Upper lobe of left lung (tissue), 6 donors: ENCODE measurements at regions not wholly inside any gene's neighbourhood (a gene's known extent, or its start where the extent isn't known, plus 50 kb on each side); places are given as distances from the start of the nearest gene placed in this dataset.

Experiments
- ATAC-seq, 2 donors: fragments of 200-7000 bp; cut with Tn5 transposase; one replicate each; pipeline ENCODE4 v1.9.1; 2022; ENCODE audit warnings: mild to moderate bottlenecking in 2 of 2, moderate library complexity in 2 of 2; ENCODE audit not compliant: low FRiP score in 2 of 2
- DNase-seq, 2 donors: peaks; one replicate each; pipeline ENCODE4 v3.0.0-alpha.2; 2019 to 2020
- H3K27ac ChIP-seq, 4 donors: fragments of 200-600 bp; sonication (generic); one replicate each; pipeline ENCODE4 v1.5.1; 2016 to 2019
- H3K27me3 ChIP-seq, 4 donors: fragments of 200-600 bp; sonication (generic); one replicate each; pipeline ENCODE4 v1.5.1; 2017 to 2019
- H3K36me3 ChIP-seq, 4 donors: fragments of 200-600 bp; sonication (generic); one replicate each; pipeline ENCODE4 v1.5.1; 2016 to 2019
- H3K4me1 ChIP-seq, 4 donors: fragments of 200-600 bp; sonication (generic); one replicate each; pipeline ENCODE4 v1.5.1; 2018 to 2019
- H3K4me3 ChIP-seq, 4 donors: fragments of 200-600 bp; sonication (generic); one replicate each; pipeline ENCODE4 v1.5.1; 2017 to 2019; ENCODE audit warnings: mild to moderate bottlenecking in 2 of 4, moderate library complexity in 1 of 4
- H3K9me3 ChIP-seq, 4 donors: fragments of 200-600 bp; sonication (generic); one replicate each; pipeline ENCODE4 v1.5.1; 2018 to 2019
- CTCF ChIP-seq, 6 experiments: fragments of 450-650 bp in 4 of 6; fragments of 200-600 bp in 2 of 6; sonication (generic) in 2 of 6; IDR thresholded peaks; one replicate each; pipeline ENCODE4 v1.5.1; 2016 to 2019; ENCODE audit warnings: antibody characterized with exemption in 6 of 6
- EP300 ChIP-seq, 4 donors: sonication (generic); formaldehyde crosslinking; IDR thresholded peaks; one replicate each; pipeline ENCODE4 v1.5.1; 2017; ENCODE audit warnings: antibody characterized with exemption in 4 of 4, control low read depth in 2 of 4
- POLR2A ChIP-seq, 4 donors: fragments of 450-650 bp; IDR thresholded peaks; one replicate each; pipeline ENCODE4 v1.5.1; 2016 to 2017; ENCODE audit warnings: antibody characterized with exemption in 4 of 4, mild to moderate bottlenecking in 2 of 4
- POLR2AphosphoS5 ChIP-seq, 2 donors: sonication (generic); formaldehyde crosslinking; IDR thresholded peaks; one replicate each; pipeline ENCODE4 v1.5.1; 2017; ENCODE audit warnings: antibody characterized with exemption in 2 of 2
- WGBS, 2 donors: methylation state at CpG; one replicate each; pipeline ENCODE4 v1.1.5; 2017 to 2018; 5-methylcytosine and 5-hydroxymethylcytosine counted together
- donor health status: DM: no; HTN: no; CAD: no; lungs with moderate emphysema.
- donor health status: DM: no; HTN: yes; CAD: no; lungs with severe emphysema.

GRCh38 chr6:15776458-15776980 is 113.7 kb upstream of the DTNBP1 start:
- TF ChIP-seq POLR2A (IDR thresholded peaks at IDR 0.05), result no peak
- TF ChIP-seq CTCF (IDR thresholded peaks at IDR 0.05), result no peak
- TF ChIP-seq EP300 (IDR thresholded peaks at IDR 0.05), result no peak
- TF ChIP-seq POLR2AphosphoS5 (IDR thresholded peaks at IDR 0.05), result no peak
- no peaks in the 10 kb centered on the region for H3K27me3 ChIP-seq
- no peaks in the 10 kb centered on the region for H3K4me1 ChIP-seq
- DNase-seq, result no peak
- no peak for ATAC-seq
- H3K27ac ChIP-seq, result no peak overlapping the region
- H3K4me3 ChIP-seq, result no peak overlapping the region
- no peaks in the 10 kb centered on the region for H3K9me3 ChIP-seq
- 83 to 93% methylated on average over 2 of the region's 2 CpGs for WGBS, 2 donors
- no peaks in the 10 kb centered on the region for H3K36me3 ChIP-seq

GRCh38 chr6:15775741-15776140 is 112.9 kb upstream of the DTNBP1 start:
- no peaks in the 10 kb centered on the region for H3K9me3 ChIP-seq
- no peak overlapping the region for H3K27ac ChIP-seq
- no peaks in the 10 kb centered on the region for H3K27me3 ChIP-seq
- DNase-seq, result no peak
- 85 to 86% methylated on average over 5 of the region's 5 CpGs for WGBS, 2 donors
- H3K36me3 ChIP-seq, result no peaks in the 10 kb centered on the region
- H3K4me1 ChIP-seq, result no peaks in the 10 kb centered on the region
- H3K4me3 ChIP-seq, result no peak overlapping the region
- no peak for ATAC-seq
- TF ChIP-seq CTCF (IDR thresholded peaks at IDR 0.05) (no peak), EP300 (IDR thresholded peaks at IDR 0.05) (no peak), POLR2A (IDR thresholded peaks at IDR 0.05) (no peak), POLR2AphosphoS5 (IDR thresholded peaks at IDR 0.05) (no peak)

- H3K9me3 ChIP-seq, result no peaks in the 10 kb centered on the region
- H3K27ac ChIP-seq, result no peak overlapping the region
- H3K4me3 ChIP-seq, result no peak overlapping the region
- no peaks in the 10 kb centered on the region for H3K36me3 ChIP-seq
- WGBS, 2 donors, result 77 to 100% methylated on average over 2 of the region's 2 CpGs
- H3K27me3 ChIP-seq, result no peaks in the 10 kb centered on the region
- DNase-seq, result no peak
- TF ChIP-seq POLR2A (IDR thresholded peaks at IDR 0.05) (no peak), POLR2AphosphoS5 (IDR thresholded peaks at IDR 0.05) (no peak), CTCF (IDR thresholded peaks at IDR 0.05) (no peak), EP300 (IDR thresholded peaks at IDR 0.05) (no peak)
- no peak for ATAC-seq
- H3K4me1 ChIP-seq, result no peaks in the 10 kb centered on the region
Measured at GRCh38 chr6:15775076-15775634, 112.3 kb upstream of the DTNBP1 start.

- no peaks in the 10 kb centered on the region for H3K4me1 ChIP-seq
- no peaks in the 10 kb centered on the region for H3K36me3 ChIP-seq
- H3K9me3 ChIP-seq, result no peaks in the 10 kb centered on the region
- H3K27ac ChIP-seq, result no peak overlapping the region
- DNase-seq, result no peak
- H3K27me3 ChIP-seq, result no peaks in the 10 kb centered on the region
- 86 to 88% methylated on average over 3 of the region's 3 CpGs for WGBS, 2 donors
- H3K4me3 ChIP-seq, result no peak overlapping the region
- ATAC-seq, result no peak
- TF ChIP-seq POLR2AphosphoS5 (IDR thresholded peaks at IDR 0.05), result no peak
Measured at GRCh38 chr6:15773806-15774410, 111.1 kb upstream of the DTNBP1 start.

- ATAC-seq (no peak), DNase-seq (no peak)
- WGBS, 2 donors, result 81 to 84% methylated on average over 4 of the region's 4 CpGs
- Histone ChIP-seq H3K9me3 (no peaks in the 10 kb centered on the region), H3K36me3 (no peaks in the 10 kb centered on the region), H3K27me3 (no peaks in the 10 kb centered on the region), H3K4me3 (no peak overlapping the region), H3K4me1 (no peaks in the 10 kb centered on the region), H3K27ac (no peak overlapping the region)
- TF ChIP-seq POLR2A (IDR thresholded peaks at IDR 0.05), result no peak
- no peak for TF ChIP-seq POLR2AphosphoS5 (IDR thresholded peaks at IDR 0.05)
- no peak for TF ChIP-seq CTCF (IDR thresholded peaks at IDR 0.05)
- TF ChIP-seq EP300 (IDR thresholded peaks at IDR 0.05), result no peak
Measured at GRCh38 chr6:15770347-15771143, 107.7 kb upstream of the DTNBP1 start.
